Stimulated activated CD4-positive, alpha-beta T cell treated with anti-CD3 and anti-CD28 coated beads, Interleukin-2, amount 100 ng/mL, for 24 hours (primary cell): ENCODE measurements at regions not wholly inside any gene's neighbourhood (a gene's known extent, or its start where the extent isn't known, plus 50 kb on each side); places are given as distances from the start of the nearest gene placed in this dataset.
"Not testable (repeated sequence)": the region's sequence is repeated elsewhere in the genome, so short reads cannot be mapped to it uniquely, and the experiment has no call there.

Source experiments
- DNase-seq, 2 donors: peaks; one replicate each; pipeline ENCODE4 v3.0.0-alpha.2; 2020

- DNase-seq, result no peak
Observed at GRCh38 chr6:168192901-168193815, 114.1 kb upstream of the FRMD1 start.

DNA sequence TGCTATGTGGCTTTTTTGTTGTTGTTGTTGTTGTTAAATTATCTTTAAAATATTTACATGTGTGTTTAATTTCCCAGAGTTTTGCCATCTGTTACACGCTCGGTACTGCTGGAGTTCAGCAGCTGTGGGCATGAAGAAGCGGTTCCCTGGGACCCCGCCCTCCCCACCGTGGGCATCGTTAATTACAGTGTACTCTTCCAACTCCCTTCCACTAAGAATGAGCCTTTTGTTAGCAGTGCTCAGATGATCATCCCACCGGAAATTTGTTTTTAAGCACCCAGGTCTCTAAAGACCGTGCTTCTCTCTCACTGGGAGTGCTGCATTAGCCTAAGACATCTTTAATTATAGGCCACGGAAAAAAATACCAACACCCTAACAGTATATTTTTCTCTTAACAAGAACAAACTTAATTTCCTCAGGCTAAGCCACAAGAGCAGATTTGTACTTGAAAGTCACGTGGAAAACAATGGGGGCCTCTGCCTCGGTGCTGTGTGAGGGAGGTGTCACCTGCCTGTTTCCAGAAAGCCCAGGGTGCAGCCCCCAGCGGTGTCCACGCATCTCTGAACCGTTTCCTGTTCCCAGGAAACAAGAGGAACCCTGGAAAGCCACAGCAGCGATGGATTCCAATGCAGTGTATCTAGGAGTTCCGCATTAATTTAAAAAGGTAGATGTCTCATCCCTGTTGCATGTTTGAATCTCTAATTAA is 113.3 kb upstream of the FRMD1 start:
- DNase-seq, result no peak

DNA sequence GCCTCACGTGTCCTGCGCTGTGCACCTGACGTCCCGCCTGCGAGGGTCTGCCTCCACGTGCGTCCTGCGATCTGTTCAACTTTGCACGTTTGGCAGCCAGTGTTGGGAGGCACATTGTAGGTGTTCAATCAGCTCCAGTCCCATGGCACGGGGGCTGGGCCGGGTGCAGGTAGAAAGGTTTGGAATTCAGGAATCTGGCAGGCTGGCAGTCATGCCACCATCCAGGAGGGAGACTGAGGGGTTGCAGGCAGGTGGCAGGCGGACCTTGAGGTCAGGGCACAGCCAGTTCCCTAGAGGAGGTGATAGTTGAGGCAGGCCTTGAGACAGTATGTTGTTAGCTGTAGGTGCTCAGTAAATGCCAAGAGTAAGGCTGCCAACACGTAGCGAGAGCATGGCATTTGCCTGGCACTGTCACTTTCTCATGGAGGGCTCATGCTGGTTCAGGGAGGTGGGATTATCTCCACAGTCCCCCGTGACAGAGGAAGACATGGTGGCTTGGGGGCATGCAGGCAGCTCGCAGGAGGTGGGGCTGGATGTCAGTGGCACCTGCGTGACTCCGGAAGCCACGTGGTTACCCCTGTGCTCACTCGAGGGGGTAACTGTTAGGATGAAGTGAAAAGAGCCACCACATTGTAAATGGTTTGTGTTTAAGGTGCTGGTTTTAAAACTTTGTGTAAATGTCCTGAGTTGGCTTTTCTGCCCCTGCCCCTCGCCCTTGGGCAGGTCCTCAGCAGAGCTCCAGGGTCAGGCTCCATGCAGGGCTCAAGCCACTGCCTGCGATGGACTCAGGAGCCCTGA is 111.8 kb upstream of the FRMD1 start:
- no peak for DNase-seq

GRCh38 chr6:168190014-168190405 is 111.0 kb upstream of the FRMD1 start:
- no peak for DNase-seq

GRCh38 chr6:168189200-168190013 is 110.4 kb upstream of the FRMD1 start:
- DNase-seq, result no peak

- no peak for DNase-seq
Observed at GRCh38 chr6:168188369-168189199, 109.6 kb upstream of the FRMD1 start.

DNA sequence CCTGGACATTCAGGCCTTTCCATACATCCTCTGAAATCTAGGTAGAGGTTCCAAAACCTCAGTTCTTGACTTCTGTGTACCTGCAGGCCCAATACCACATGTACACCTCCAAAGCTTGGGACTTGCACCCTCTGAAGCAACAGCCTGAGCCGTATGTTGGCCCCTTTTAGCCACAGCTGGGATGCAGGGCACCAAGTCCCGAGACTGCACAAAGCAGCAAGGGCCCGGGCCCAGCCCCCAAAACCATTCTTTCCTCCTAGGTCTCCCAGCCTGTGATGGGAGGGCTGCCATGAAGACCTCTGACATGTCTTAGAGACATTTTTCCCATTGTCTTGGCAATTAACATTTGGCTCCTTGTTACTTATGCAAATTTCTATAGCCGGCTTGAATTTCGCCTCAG is 107.4 kb upstream of the FRMD1 start:
- no peak for DNase-seq

GRCh38 chr6:168186018-168186417 is 107.0 kb upstream of the FRMD1 start:
- DNase-seq, result not testable (repeated sequence)

DNA sequence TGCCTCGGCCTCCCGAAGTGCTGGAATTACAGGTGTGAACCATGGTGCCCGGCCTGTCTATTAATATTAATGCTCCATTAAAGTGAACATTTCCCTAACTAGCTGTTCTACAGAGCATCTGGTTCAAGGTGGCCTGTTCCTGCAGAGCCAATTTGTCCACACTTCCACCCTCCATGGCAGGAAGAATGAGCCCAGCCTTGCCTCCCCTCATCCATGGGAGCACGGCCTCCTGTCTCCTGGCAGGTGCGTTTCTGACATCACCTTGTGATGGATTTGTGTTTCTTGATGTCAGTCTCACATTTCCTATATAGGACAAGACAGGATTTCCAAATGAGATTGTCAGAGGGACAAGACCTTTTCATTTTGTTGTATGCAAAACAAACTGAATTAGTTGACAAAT is 105.7 kb upstream of the FRMD1 start:
- DNase-seq, result no peak

GRCh38 chr6:168183613-168183970 is 104.6 kb upstream of the FRMD1 start:
- no peak for DNase-seq

DNA sequence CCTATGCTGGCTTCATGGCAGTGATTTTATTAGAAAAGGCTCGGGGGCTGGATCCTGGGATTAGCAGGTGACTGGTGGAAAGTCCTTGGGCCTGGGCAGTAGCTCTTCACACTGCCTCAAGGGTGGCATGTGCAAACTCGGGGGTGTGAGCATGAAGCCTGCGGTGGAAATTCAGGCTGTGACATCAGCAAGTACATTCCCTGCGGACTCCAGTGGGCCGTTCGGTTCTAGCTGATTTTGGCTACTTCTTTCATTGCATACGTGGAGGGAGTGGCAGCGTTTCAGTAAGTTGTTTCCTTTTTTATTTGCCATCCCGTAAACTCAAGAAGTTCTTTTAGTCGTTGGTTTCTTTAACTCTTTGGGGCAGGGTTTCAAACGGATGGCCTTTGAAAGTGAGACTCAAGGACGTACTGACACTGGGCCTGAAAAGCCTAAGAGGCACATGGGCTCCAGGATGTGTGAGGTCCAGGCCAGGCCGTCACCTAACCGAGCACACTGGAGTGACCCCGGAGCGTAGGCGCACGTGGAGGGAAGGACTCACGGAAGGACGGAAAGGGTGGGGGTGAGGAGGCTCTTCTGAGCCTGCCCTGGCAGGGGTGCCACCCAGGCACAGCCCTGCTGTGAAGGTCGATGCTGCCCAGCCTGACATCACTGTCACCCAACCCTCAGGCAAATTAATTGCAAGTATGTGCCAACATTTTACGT is 104.0 kb upstream of the FRMD1 start:
- no peak for DNase-seq

GRCh38 chr6:168182366-168182765 is 103.4 kb upstream of the FRMD1 start:
- DNase-seq, result no peak

DNA sequence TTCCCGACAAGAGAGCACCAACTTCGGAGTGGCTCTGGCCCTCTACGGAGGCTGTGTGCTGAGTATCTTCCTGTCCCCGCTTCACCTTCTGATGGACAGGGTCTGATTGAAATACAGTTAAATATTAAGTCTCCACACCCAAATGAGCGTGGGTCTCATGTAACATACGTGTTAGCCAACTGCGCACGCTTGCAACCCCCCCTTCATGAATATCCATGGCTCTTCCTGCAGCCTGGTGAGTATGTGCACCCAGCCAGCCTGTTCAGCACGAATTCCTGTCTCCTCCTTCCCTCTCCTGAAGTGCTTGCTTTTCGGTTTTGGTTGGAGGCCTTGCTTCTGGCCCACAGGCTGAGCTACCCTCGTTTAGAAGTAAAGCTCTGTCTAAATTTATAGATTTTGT is 102.9 kb upstream of the FRMD1 start:
- no peak for DNase-seq

GRCh38 chr6:168181316-168181715 is 102.3 kb upstream of the FRMD1 start:
- DNase-seq, result no peak

DNA sequence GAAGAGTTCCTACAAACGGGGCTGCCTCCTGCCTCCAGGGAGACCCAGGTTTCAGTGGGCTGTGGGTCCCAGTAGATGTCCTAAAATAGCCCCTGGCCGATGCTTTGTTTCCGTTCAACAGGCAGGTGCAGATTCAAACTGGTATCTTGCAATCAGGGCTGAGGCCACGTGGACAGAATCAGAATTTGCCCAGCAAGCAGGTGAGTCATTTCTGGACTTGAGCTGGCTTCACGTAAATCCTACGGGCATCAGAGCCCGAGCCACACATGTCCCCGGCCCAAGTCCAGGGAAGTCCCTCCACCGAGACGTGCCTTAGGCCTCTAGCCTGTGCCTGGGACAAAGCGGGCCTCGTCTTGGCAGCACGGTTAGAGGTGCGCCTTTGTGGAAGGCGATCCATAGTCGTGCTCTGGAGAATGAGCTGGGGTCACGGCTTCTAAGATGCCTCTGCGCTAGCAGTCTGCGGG is 101.6 kb upstream of the FRMD1 start:
- no peak for DNase-seq

DNA sequence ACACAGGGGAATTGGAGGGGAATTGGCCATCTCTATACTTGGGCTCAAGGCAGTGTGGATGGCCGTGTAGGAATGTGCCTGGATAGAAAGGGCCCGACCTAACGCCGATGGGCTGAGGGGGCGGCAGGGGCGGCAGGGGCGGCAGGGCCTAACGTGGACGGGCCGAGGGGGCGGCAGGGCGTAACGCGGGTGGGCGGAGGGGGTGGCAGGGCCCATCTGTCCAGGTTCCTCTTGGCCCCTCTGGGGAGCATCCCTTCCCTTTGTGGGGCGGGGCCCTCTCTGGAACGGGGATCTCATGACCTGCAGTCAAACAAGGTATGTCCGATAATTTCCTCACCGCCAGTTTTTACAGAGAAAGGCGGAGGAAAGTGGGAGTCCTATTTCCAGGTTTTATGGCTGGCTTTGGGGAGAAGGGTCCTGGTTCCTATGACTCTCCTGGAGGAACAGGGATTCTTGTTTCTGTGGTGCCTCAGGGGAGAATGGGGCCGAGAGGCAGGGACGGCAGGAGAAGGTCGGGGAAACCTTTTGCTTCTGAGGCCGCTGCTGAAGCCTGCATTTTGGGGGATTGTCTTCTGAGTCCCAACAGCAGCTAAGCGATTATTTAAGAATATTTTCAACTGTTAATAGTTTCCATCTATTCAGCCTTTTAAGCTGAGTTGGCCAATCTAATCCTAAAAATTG is 100.8 kb upstream of the FRMD1 start:
- no peak for DNase-seq

DNA sequence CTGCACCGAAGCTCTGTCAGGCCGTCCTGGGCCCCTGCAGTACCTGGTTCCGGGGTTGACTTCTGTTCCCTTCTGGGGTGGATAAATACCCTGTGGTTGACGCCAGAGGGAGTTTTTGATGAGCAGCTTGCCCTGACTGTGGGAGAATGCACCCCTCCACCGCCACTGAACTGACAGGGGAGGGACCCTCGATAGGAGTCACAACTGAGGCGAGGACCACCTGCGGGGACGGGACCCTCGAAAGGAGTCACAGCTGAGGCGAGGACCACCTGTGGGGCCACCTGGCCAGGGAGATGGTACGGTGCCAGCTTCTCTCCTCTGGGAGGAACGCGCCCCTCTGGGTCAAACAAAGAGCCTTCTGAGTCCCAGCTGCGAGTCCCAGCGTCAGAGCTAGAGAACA is 100.1 kb upstream of the FRMD1 start:
- DNase-seq, result no peak

DNA sequence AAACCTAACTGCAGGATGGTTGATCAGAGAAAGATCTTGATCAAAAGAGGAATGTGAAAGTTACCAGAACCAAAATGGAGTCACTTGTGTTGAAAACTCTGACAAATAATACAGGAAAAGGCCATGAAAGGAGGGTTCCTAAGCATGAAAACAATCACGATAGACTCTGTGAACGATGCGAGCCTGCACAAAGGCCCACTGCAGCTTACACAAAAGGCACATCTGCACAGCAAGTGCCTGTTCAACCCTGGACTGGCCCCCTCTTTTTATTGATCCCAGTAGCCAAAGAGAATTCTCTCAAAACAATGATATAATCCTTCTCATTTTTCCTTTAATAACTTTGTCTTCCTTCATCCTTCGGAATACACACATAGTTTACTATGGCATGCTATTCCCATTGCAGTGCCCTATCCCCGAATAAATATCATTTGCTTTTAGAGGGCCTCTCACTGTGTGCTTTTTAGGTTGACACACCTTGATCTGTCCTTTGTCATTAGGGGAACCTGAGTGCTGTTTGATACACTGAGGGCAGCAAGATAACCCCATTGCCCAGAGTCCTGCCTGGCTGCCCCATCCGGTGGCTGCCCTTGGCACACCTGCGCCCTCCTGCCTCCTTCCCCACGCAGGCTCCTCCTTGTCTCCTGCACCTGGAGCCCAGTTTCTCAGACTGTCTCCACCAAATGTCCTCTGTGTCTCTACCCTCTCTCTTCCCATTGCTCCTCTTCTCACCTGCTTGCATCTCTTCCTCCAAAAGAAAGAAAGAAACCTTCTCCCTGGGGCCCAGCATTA is 98.3 kb upstream of the FRMD1 start:
- DNase-seq, result no peak

GRCh38 chr6:168171673-168172353 is 92.8 kb upstream of the FRMD1 start:
- no peak for DNase-seq
